SK-N-MC (cell line): ENCODE measurements at regions not wholly inside any gene's neighbourhood (a gene's known extent, or its start where the extent isn't known, plus 50 kb on each side); places are given as distances from the start of the nearest gene placed in this dataset.

Experiments
- EZH2 ChIP-seq: fragments of 200-600 bp; sonication (generic); IDR thresholded peaks from one replicate; pipeline ENCODE4 v1.6.1; 2017; ENCODE audit warnings: antibody characterized with exemption
- POLR2AphosphoS5 ChIP-seq: IDR thresholded peaks from 2 replicates; pipeline ENCODE4 v1.6.1; 2012; ENCODE audit warnings: mild to moderate bottlenecking, low read depth, low read length, borderline replicate concordance

DNA sequence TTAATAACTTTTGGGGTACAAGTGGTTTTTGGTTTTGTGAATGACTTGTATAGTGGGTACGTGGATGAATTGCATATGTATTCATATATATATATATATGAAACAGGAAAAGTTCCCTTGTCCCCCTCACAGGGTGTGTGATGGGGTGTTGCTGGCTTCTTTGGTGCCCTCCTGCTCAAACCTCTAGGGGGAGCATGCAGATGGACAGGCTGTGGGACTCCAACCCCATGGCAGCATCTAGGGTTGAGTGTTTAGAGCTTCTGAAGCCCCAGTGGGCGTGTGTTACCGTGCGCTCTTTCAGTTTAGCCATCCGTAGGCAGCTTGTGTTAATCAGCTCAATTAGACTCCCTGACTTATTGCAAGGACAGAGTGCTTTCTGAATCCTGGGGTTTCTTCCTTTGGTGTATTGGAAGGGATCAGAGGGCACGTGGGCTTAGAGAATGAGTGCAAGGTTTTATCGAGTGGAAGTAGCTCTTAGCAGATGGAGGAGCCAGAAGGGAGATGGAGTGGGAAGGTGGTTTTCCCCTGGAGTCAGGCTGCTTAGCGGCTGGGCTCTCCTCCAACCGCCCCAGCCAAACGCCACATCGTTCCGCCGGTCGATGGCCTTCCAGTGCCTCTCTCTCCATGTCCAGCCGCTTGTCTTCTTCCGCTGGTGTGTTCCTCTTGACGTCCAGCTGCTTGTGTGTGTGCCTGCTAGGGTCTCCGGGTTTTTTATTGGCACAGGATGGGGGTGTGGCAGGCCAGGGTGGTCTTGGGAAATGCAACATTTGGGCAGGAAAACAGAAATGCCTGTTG is 674.4 kb upstream of the LCORL start:
- TF ChIP-seq POLR2AphosphoS5 (no peak), EZH2 (no peak)
